ENCODE measurements at regions not wholly inside any gene's neighbourhood (a gene's known extent, or its start where the extent isn't known, plus 50 kb on each side); places are given as distances from the start of the nearest gene placed in this dataset.

- TF ChIP-seq CTCF (conservative IDR thresholded peaks at IDR 0.05) (no peak), ZFX (IDR thresholded peaks at IDR 0.05) (no peak)
These were observed 204.6 kb downstream of the BTG1 start for GRCh38 chr12:91940826-91941570.
